SU-DHL-6 (cell line): ENCODE measurements at regions not wholly inside any gene's neighbourhood (a gene's known extent, or its start where the extent isn't known, plus 50 kb on each side); places are given as distances from the start of the nearest gene placed in this dataset.

Source experiments
- EZH2phosphoT487 ChIP-seq: fragments of 200-600 bp; sonication (generic), shearing (Covaris generic); conservative IDR thresholded peaks from 2 replicates; pipeline ENCODE4 v1.6.1; 2018; ENCODE audit warnings: mild to moderate bottlenecking, antibody characterized with exemption, low read length, moderate library complexity, mixed read lengths
- TF ChIP-seq, protein P1 (sequence below): fragments of 200-600 bp; sonication (generic); IDR thresholded peaks from one replicate; pipeline ENCODE4 v1.5.1; 2017; ENCODE audit warnings: antibody characterized with exemption, mild to moderate bottlenecking, low read length, moderate library complexity; ENCODE audit not compliant: insufficient read depth, poor library complexity, severe bottlenecking

DNA sequence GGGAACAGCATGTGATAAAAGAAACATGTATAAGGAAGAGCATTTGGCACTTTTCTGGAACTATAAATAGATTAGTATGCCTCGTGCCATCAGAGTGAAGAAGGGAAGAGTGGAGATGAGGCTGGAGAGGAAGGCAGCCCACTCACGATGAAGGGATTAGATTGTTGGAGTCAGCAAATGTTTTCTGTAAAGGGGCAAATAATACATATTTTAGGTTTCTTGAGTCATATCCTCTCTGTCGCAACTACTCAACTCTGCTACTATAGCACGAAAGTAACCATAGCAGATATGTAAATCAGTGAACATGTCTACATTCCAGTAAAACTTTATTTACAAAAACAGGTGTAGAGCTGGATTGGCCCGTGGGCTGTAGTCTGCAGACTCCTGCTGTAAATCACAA lies 147.8 kb downstream of the TENT5C start:
- TF ChIP-seq, protein P1, sequence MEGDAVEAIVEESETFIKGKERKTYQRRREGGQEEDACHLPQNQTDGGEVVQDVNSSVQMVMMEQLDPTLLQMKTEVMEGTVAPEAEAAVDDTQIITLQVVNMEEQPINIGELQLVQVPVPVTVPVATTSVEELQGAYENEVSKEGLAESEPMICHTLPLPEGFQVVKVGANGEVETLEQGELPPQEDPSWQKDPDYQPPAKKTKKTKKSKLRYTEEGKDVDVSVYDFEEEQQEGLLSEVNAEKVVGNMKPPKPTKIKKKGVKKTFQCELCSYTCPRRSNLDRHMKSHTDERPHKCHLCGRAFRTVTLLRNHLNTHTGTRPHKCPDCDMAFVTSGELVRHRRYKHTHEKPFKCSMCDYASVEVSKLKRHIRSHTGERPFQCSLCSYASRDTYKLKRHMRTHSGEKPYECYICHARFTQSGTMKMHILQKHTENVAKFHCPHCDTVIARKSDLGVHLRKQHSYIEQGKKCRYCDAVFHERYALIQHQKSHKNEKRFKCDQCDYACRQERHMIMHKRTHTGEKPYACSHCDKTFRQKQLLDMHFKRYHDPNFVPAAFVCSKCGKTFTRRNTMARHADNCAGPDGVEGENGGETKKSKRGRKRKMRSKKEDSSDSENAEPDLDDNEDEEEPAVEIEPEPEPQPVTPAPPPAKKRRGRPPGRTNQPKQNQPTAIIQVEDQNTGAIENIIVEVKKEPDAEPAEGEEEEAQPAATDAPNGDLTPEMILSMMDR = no peak
- TF ChIP-seq EZH2phosphoT487 = no peak
